ENCODE measurements at regions not wholly inside any gene's neighbourhood (a gene's known extent, or its start where the extent isn't known, plus 50 kb on each side); places are given as distances from the start of the nearest gene placed in this dataset.

DNA sequence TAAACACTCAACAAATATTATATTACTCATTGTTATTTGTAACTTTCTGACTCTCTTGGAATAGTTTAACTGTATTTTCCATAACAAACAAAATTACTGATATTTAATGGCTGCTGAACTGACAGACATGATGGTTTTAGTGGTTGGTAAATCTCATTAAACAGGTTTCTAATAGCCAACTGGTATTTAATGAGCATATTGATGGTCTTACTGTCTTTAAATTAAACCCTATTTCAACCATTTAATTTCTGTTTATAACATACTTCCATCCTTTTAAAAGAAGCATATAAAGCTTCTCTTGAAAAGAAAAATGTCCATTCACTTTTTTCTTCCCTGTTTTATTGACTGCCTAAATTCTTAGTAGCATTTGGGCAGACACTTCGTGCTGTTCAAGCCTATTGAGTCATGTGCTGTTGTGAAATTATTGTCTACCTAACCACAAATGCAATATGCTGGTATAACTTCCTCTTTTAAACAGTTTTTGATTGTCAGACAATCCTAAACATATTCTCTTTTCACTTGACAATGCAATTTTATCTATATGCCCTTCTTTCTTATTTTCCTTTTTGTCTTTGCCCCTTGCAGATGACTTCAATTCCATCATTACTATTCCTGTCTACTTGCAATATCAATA is 163.9 kb upstream of the SLC7A11 start:
- TF ChIP-seq ARNTL (CRISPR knock-in tag; IDR thresholded peaks at IDR 0.05; ENCODE audit: borderline replicate concordance, low read depth), result no peak
- no peak for TF ChIP-seq ZNF8 (CRISPR knock-in tag; IDR thresholded peaks at IDR 0.05)
- no peak for TF ChIP-seq SNAI2 (CRISPR knock-in tag; IDR thresholded peaks at IDR 0.05)
- TF ChIP-seq, protein P1, sequence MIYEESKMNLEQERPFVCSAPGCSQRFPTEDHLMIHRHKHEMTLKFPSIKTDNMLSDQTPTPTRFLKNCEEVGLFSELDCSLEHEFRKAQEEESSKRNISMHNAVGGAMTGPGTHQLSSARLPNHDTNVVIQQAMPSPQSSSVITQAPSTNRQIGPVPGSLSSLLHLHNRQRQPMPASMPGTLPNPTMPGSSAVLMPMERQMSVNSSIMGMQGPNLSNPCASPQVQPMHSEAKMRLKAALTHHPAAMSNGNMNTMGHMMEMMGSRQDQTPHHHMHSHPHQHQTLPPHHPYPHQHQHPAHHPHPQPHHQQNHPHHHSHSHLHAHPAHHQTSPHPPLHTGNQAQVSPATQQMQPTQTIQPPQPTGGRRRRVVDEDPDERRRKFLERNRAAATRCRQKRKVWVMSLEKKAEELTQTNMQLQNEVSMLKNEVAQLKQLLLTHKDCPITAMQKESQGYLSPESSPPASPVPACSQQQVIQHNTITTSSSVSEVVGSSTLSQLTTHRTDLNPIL (CRISPR knock-in tag; IDR thresholded peaks at IDR 0.05; ENCODE audit: low read depth), result no peak
- TF ChIP-seq TCF4 (CRISPR knock-in tag; IDR thresholded peaks at IDR 0.05; ENCODE audit: borderline replicate concordance), result no peak
- TF ChIP-seq, protein P2, sequence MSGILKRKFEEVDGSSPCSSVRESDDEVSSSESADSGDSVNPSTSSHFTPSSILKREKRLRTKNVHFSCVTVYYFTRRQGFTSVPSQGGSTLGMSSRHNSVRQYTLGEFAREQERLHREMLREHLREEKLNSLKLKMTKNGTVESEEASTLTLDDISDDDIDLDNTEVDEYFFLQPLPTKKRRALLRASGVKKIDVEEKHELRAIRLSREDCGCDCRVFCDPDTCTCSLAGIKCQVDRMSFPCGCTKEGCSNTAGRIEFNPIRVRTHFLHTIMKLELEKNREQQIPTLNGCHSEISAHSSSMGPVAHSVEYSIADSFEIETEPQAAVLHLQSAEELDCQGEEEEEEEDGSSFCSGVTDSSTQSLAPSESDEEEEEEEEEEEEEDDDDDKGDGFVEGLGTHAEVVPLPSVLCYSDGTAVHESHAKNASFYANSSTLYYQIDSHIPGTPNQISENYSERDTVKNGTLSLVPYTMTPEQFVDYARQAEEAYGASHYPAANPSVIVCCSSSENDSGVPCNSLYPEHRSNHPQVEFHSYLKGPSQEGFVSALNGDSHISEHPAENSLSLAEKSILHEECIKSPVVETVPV (CRISPR knock-in tag; IDR thresholded peaks at IDR 0.05), result no peak
- TF ChIP-seq BACH2 (CRISPR knock-in tag; IDR thresholded peaks at IDR 0.05; ENCODE audit: borderline replicate concordance), result no peak
- no peak for TF ChIP-seq ISL1 (CRISPR knock-in tag; IDR thresholded peaks at IDR 0.05)
- TF ChIP-seq ESRRG (CRISPR knock-in tag; IDR thresholded peaks at IDR 0.05), result no peak
- no peak for TF ChIP-seq TOX (CRISPR knock-in tag; IDR thresholded peaks at IDR 0.05; ENCODE audit: borderline replicate concordance)
- no peak for TF ChIP-seq PPARA (CRISPR knock-in tag; IDR thresholded peaks at IDR 0.05; ENCODE audit: borderline replicate concordance)
- TF ChIP-seq ZFP3 (CRISPR knock-in tag; IDR thresholded peaks at IDR 0.05), result no peak
- no peak for ATAC-seq

DNA sequence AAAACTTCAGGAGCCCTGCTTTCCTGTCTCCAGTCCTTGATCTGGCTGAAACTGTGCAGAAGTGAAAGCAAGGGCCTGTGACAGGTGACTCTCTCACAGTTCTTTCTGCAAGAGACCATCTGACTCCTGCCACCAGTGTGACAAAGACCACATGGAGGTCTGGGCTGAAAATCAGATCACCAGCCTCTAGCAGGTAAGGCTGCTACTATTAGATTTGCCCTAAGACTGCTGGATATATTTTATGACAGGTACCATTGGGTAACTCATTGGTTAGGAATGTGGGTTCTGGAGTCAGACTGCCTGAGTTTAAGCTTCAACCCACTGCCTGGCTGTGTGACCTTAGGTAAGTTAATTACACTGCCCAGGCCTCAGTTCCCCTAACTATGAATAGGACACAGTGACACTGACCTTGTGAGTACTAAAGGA is 163.3 kb upstream of the SLC7A11 start:
- ATAC-seq, result peak; percentile 41; the same call in 2 of the 3 replicates
- no peak for TF ChIP-seq ZC3H10 (CRISPR knock-in tag; IDR thresholded peaks at IDR 0.05)
- TF ChIP-seq SNAI2 (CRISPR knock-in tag; IDR thresholded peaks at IDR 0.05), result no peak
- TF ChIP-seq, protein P3, sequence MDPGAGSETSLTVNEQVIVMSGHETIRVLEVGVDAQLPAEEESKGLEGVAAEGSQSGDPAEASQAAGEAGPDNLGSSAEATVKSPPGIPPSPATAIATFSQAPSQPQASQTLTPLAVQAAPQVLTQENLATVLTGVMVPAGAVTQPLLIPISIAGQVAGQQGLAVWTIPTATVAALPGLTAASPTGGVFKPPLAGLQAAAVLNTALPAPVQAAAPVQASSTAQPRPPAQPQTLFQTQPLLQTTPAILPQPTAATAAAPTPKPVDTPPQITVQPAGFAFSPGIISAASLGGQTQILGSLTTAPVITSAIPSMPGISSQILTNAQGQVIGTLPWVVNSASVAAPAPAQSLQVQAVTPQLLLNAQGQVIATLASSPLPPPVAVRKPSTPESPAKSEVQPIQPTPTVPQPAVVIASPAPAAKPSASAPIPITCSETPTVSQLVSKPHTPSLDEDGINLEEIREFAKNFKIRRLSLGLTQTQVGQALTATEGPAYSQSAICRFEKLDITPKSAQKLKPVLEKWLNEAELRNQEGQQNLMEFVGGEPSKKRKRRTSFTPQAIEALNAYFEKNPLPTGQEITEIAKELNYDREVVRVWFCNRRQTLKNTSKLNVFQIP (CRISPR knock-in tag; IDR thresholded peaks at IDR 0.05; ENCODE audit: borderline replicate concordance, low read depth), result no peak
- no peak for TF ChIP-seq ZFP30 (CRISPR knock-in tag; IDR thresholded peaks at IDR 0.05)
- TF ChIP-seq, protein P2 (CRISPR knock-in tag; IDR thresholded peaks at IDR 0.05), result no peak
- no peak for TF ChIP-seq ESRRG (CRISPR knock-in tag; IDR thresholded peaks at IDR 0.05)
- no peak for TF ChIP-seq OSR1 (CRISPR knock-in tag; IDR thresholded peaks at IDR 0.05)
- no peak for TF ChIP-seq TCF4 (CRISPR knock-in tag; IDR thresholded peaks at IDR 0.05; ENCODE audit: borderline replicate concordance)
- no peak for TF ChIP-seq ZNF70 (CRISPR knock-in tag; IDR thresholded peaks at IDR 0.05)
- TF ChIP-seq, protein P1 (CRISPR knock-in tag; IDR thresholded peaks at IDR 0.05; ENCODE audit: low read depth), result no peak

DNA sequence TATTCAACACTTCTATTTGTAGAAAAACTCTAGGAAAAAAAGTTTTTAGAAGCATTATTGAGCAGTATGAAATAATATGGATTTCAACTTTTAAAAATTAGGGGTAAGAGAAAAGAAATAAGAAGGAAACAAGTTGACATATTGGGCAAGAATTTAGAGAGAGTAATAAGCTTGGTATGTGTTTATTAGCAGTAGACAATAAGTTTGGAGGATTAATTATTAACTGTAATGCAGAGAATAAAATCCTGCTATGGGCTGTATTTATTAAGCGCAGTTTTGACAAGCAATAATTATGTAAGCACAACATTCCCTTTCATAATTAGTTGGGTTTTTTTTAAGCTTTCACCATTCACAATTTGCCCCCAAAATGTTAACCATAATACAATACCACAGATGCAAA is 162.7 kb upstream of the SLC7A11 start:
- no peak for TF ChIP-seq PATZ1 (CRISPR knock-in tag; IDR thresholded peaks at IDR 0.05; ENCODE audit: borderline replicate concordance)
- no peak for TF ChIP-seq ARNTL (CRISPR knock-in tag; IDR thresholded peaks at IDR 0.05; ENCODE audit: borderline replicate concordance, low read depth)
- TF ChIP-seq TCF4 (CRISPR knock-in tag; IDR thresholded peaks at IDR 0.05; ENCODE audit: borderline replicate concordance), result no peak
- ATAC-seq, result no peak

Data from SK-N-SH treated with all-trans-retinoic acid at 6 μM for 48 hours (cell line).